ENCODE measurements at regions not wholly inside any gene's neighbourhood (a gene's known extent, or its start where the extent isn't known, plus 50 kb on each side); places are given as distances from the start of the nearest gene placed in this dataset.

GRCh38 chr3:118267588-118267987 lies 767.1 kb downstream of the IGSF11 start:
- TF ChIP-seq CTCF (IDR thresholded peaks at IDR 0.05) (no peak), MXI1 (IDR thresholded peaks at IDR 0.05; ENCODE audit: low read depth, low read length) (no peak), YY1 (IDR thresholded peaks at IDR 0.05; ENCODE audit: low read depth) (no peak), POLR2AphosphoS5 (IDR thresholded peaks at IDR 0.05; ENCODE audit: low read depth, low read length) (no peak), RFX5 (IDR thresholded peaks at IDR 0.05; ENCODE audit: low read length) (no peak), TAF1 (IDR thresholded peaks at IDR 0.05; ENCODE audit: borderline replicate concordance, low read depth, low read length) (no peak), RAD21 (IDR thresholded peaks at IDR 0.05; ENCODE audit: low read length) (no peak), FOSL2 (IDR thresholded peaks at IDR 0.05; ENCODE audit: borderline replicate concordance, low read depth) (no peak), EP300 (IDR thresholded peaks at IDR 0.05; ENCODE audit: borderline replicate concordance in 1 of 2, low read depth in 1 of 2, low read length in 1 of 2) (no peak), NRF1 (IDR thresholded peaks at IDR 0.05; ENCODE audit: low read depth, low read length) (no peak), GABPA (IDR thresholded peaks at IDR 0.05; ENCODE audit: low read depth) (no peak), MAX (IDR thresholded peaks at IDR 0.05; ENCODE audit: low read depth) (no peak), EZH2phosphoT487 (IDR thresholded peaks at IDR 0.05; ENCODE audit: borderline replicate concordance, low read depth) (no peak), REST (IDR thresholded peaks at IDR 0.05; ENCODE audit: low read depth, low read length) (no peak)
